GM13977 (cell line): ENCODE measurements at regions not wholly inside any gene's neighbourhood (a gene's known extent, or its start where the extent isn't known, plus 50 kb on each side); places are given as distances from the start of the nearest gene placed in this dataset.

Experiments
- DNase-seq: peaks from one replicate; pipeline ENCODE4 v3.0.0; 2012; ENCODE audit warnings: low spot score
- CTCF ChIP-seq: IDR thresholded peaks from 2 replicates; pipeline ENCODE4 v1.5.1; 2012; ENCODE audit warnings: mild to moderate bottlenecking, control low read depth; ENCODE audit not compliant: insufficient read depth; ENCODE audit errors: extremely low read depth, missing control alignments
- in situ Hi-C: fragments of 300-500 bp; cut with MboI; formaldehyde crosslinking; loops from one replicate; pipeline ENCODE4 v1.12.0; 2022; ENCODE audit warnings: low sequenced_read_pairs, low pct_unique_long_range_greater_than_20kb, mixed read lengths, inconsistent platforms; ENCODE audit not compliant: unreplicated experiment

- no peak for DNase-seq
- no peak for TF ChIP-seq CTCF
- in situ Hi-C loops = no loop called here
These were observed 221.9 kb upstream of the OPRM1 start for GRCh38 chr6:153817173-153817572.

GRCh38 chr6:153816366-153816765 lies 222.7 kb upstream of the OPRM1 start:
- in situ Hi-C loops = no loop called here
- no peak for TF ChIP-seq CTCF
- no peak for DNase-seq

GRCh38 chr6:153814136-153814535 lies 224.9 kb upstream of the OPRM1 start:
- TF ChIP-seq CTCF = peak; percentile 36
- in situ Hi-C loops = no loop called here
- no peak for DNase-seq

GRCh38 chr6:153804755-153805330 lies 234.2 kb upstream of the OPRM1 start:
- no peak for DNase-seq
- in situ Hi-C loops = no loop called here
- no peak for TF ChIP-seq CTCF

- DNase-seq = no peak
- no peak for TF ChIP-seq CTCF
- in situ Hi-C loops = no loop called here
These were observed 237.1 kb upstream of the OPRM1 start for GRCh38 chr6:153801917-153802316.

GRCh38 chr6:153800580-153801188 lies 238.4 kb upstream of the OPRM1 start:
- DNase-seq = no peak
- in situ Hi-C loops = no loop called here
- TF ChIP-seq CTCF = no peak
